Aorta (tissue), 5 donors: ENCODE measurements at regions not wholly inside any gene's neighbourhood (a gene's known extent, or its start where the extent isn't known, plus 50 kb on each side); places are given as distances from the start of the nearest gene placed in this dataset.

Source experiments
- ATAC-seq: fragments of 200-7000 bp; cut with Tn5 transposase; one replicate; pipeline ENCODE4 v1.9.1; 2022; ENCODE audit warnings: moderate library complexity; ENCODE audit not compliant: low FRiP score
- DNase-seq, 2 donors: peaks; one replicate each; pipeline ENCODE4 v3.0.0-alpha.2; 2020
- H3K27ac ChIP-seq, 2 donors: one replicate each; pipeline ENCODE4 v1.5.1; 2013; ENCODE audit warnings: low read length in 2 of 2, mild to moderate bottlenecking in 2 of 2, moderate library complexity in 2 of 2, control low read depth in 1 of 2, inconsistent platforms in 1 of 2, low read depth in 1 of 2
- H3K27me3 ChIP-seq, 2 donors: one replicate each; pipeline ENCODE4 v1.6.1; 2013; ENCODE audit warnings: control low read depth in 1 of 2, low read length in 1 of 2, mild to moderate bottlenecking in 1 of 2, moderate library complexity in 1 of 2; ENCODE audit not compliant: insufficient read depth in 2 of 2, control insufficient read depth in 1 of 2
- H3K36me3 ChIP-seq, 2 donors: one replicate each; pipeline ENCODE4 v1.6.1; 2013; ENCODE audit warnings: control low read depth in 1 of 2, low read length in 1 of 2, mild to moderate bottlenecking in 1 of 2; ENCODE audit not compliant: insufficient read depth in 2 of 2, control insufficient read depth in 1 of 2
- H3K4me1 ChIP-seq, 2 donors: one replicate each; pipeline ENCODE4 v1.6.1; 2013; ENCODE audit warnings: low read length in 2 of 2, control low read depth in 1 of 2, mild to moderate bottlenecking in 1 of 2, moderate library complexity in 1 of 2; ENCODE audit not compliant: insufficient read depth in 2 of 2, control insufficient read depth in 1 of 2
- H3K4me3 ChIP-seq, 2 donors: one replicate each; pipeline ENCODE4 v1.5.1; 2013; ENCODE audit warnings: low read length in 2 of 2, control low read depth in 1 of 2, mild to moderate bottlenecking in 1 of 2
- H3K9me3 ChIP-seq: one replicate; pipeline ENCODE4 v1.6.1; 2013; ENCODE audit warnings: mild to moderate bottlenecking, low read length; ENCODE audit not compliant: control insufficient read depth
- WGBS, 2 donors: extraction: QIAGEN DNeasy Blood & Tissue Kit; methylation state at CpG; one replicate each; pipeline ENCODE4 v1.1.7; 2013; 5-methylcytosine and 5-hydroxymethylcytosine counted together
- intact Hi-C, 2 donors: fragments of 100-400 bp; cut with DNase I; formaldehyde crosslinking; loops; one replicate each; pipeline versions ENCODE4 v1.14.2 to v1.15.0; 2022
- donor health status: healthy with polysubstance abuse.
- donor health status: Bipolar disorder and iron deficiency.
- donor health status: DM: no; HTN: no; CAD: no.
- donor health status: DM: no; HTN: no; CAD: no.
- donor health status: DM: yes; HTN: yes; CAD: no.

GRCh38 chr12:25866586-25867378 is 91.7 kb upstream of the RASSF8 start:
- no peak for DNase-seq
- no peaks in the 10 kb centered on the region for H3K36me3 ChIP-seq

DNA sequence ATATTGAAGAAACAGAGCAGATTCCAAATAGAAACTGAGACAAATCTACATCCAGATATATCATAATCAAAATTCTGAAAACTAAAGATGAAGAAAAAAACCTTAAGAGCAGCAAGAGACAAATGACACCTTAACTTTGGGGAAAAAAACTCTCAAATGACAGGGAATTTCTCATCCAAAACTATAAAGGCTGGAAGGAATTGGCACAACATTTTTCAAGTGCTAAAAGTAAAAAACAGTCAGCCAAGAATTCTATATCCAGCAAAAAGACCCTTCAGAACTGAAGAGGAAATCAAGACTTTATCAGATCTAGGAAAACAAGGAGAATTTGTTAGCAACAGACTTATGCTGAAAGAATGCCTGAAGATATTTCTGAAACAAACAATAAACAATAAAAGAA is 90.3 kb upstream of the RASSF8 start:
- no peak overlapping the region for H3K27ac ChIP-seq
- H3K4me3 ChIP-seq: no peak overlapping the region
- no peak for ATAC-seq
- no peaks in the 10 kb centered on the region for H3K36me3 ChIP-seq
- intact Hi-C loops: no loop called here
- H3K9me3 ChIP-seq: peaks cover 3% of the 10 kb centered on the region
- H3K4me1 ChIP-seq: no peaks in the 10 kb centered on the region
- no peak for DNase-seq
- H3K27me3 ChIP-seq: no peaks in the 10 kb centered on the region

More at GRCh38 chr12:25866586-25867378, 91.7 kb upstream of the RASSF8 start:
- WGBS, 2 donors: 80 to 89% methylated on average over 6 of the region's 6 CpGs
- Histone ChIP-seq H3K9me3 (peaks cover 3% of the 10 kb centered on the region), H3K27ac (no peak overlapping the region), H3K27me3 (no peaks in the 10 kb centered on the region), H3K4me3 (no peak overlapping the region), H3K4me1 (no peaks in the 10 kb centered on the region)
- intact Hi-C loops: no loop called here
- no peak for ATAC-seq

- Histone ChIP-seq H3K36me3 (no peaks in the 10 kb centered on the region), H3K9me3 (peaks cover 3% of the 10 kb centered on the region), H3K4me1 (no peaks in the 10 kb centered on the region), H3K27me3 (no peaks in the 10 kb centered on the region), H3K4me3 (no peak overlapping the region), H3K27ac (no peak overlapping the region)
- ATAC-seq (no peak), DNase-seq (no peak)
- intact Hi-C loops: no loop called here
Measured at GRCh38 chr12:25872137-25872536, 86.3 kb upstream of the RASSF8 start.

DNA sequence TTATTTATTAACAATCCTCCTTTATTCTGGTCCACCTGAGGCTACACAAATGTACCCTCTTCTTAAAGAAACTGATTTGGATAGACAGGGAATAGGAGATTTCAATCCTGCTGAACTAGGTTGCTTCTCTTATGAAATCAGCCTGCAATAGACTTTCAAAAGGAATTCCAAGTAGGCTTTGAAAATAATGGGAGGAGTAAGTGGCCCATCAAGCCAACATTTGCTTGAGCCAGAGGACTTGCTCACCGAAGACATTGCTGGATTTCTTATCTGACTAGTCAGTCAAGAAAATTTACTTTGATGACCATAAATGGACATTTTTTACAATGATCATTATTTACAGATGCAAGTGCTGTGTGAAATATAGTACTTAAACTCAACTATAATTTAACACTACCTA is 82.8 kb upstream of the RASSF8 start:
- no peaks in the 10 kb centered on the region for H3K36me3 ChIP-seq
- DNase-seq (no peak), ATAC-seq (no peak)
- H3K27me3 ChIP-seq: no peaks in the 10 kb centered on the region
- no peak overlapping the region for H3K27ac ChIP-seq
- H3K4me1 ChIP-seq: no peaks in the 10 kb centered on the region
- intact Hi-C loops: no loop called here
- 16 to 21% methylated on average over 1 of the region's 1 CpG for WGBS, 2 donors
- no peaks in the 10 kb centered on the region for H3K9me3 ChIP-seq
- H3K4me3 ChIP-seq: no peak overlapping the region

GRCh38 chr12:25876383-25877045 is 82.0 kb upstream of the RASSF8 start:
- Histone ChIP-seq H3K4me1 (no peaks in the 10 kb centered on the region), H3K9me3 (no peaks in the 10 kb centered on the region), H3K36me3 (no peaks in the 10 kb centered on the region), H3K4me3 (no peak overlapping the region), H3K27ac (no peak overlapping the region), H3K27me3 (no peaks in the 10 kb centered on the region)
- WGBS, 2 donors: 46 to 51% methylated on average over 2 of the region's 2 CpGs
- ATAC-seq (no peak), DNase-seq (no peak)
- intact Hi-C loops: no loop called here

DNA sequence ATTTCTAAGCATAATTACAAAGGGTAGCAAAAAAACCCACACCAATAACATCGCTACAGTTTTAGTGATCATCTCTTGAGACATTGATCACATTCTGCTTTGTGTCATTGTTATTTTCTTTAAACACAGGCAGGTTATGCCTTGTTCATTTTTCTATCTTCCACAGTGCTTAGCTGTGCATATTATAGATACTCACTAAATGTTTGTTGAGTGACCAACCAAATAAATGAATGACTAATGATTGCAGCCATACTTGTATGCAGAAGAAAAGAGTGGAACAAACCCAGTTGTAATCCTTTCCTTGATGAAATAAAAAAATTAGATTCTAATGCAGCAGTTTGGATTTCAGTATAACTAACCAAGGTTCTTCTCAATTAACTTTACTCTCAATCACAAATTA is 81.0 kb upstream of the RASSF8 start:
- no peaks in the 10 kb centered on the region for H3K27me3 ChIP-seq
- no peak overlapping the region for H3K27ac ChIP-seq
- no peaks in the 10 kb centered on the region for H3K9me3 ChIP-seq
- DNase-seq: no peak
- no peaks in the 10 kb centered on the region for H3K36me3 ChIP-seq
- 94 to 98% methylated on average over 1 of the region's 1 CpG for WGBS, 2 donors
- ATAC-seq: no peak
- intact Hi-C loops: no loop called here
- no peaks in the 10 kb centered on the region for H3K4me1 ChIP-seq
- no peak overlapping the region for H3K4me3 ChIP-seq

DNA sequence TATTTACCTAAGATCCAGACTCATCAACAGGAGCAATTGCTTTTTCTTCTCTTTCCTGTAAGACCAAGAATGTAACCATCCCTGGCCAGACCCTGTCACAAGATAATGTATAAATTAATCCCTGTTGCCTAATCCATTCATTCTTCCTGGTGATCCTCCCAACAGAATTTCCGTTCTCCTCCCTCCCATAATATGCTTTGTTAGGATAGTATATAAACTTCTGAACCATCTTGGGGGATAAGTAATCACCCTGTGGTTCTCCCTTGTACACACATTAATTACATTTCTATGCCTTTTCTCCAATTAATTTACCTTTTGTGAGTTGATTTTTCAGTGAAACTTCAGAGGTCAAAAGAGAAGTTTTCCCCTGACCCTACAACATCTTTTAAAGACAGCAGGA is 76.2 kb upstream of the RASSF8 start:
- H3K36me3 ChIP-seq: no peaks in the 10 kb centered on the region
- WGBS, 2 donors: 69 to 82% methylated on average over 1 of the region's 1 CpG
- no peak for DNase-seq
- H3K27ac ChIP-seq: no peak overlapping the region
- intact Hi-C loops: no loop called here
- H3K4me3 ChIP-seq: no peak overlapping the region
- no peak for ATAC-seq
- no peaks in the 10 kb centered on the region for H3K9me3 ChIP-seq
- H3K4me1 ChIP-seq: no peaks in the 10 kb centered on the region
- no peaks in the 10 kb centered on the region for H3K27me3 ChIP-seq

- Histone ChIP-seq H3K27ac (no peak overlapping the region), H3K4me3 (no peak overlapping the region), H3K36me3 (no peaks in the 10 kb centered on the region), H3K27me3 (no peaks in the 10 kb centered on the region), H3K4me1 (no peaks in the 10 kb centered on the region), H3K9me3 (no peaks in the 10 kb centered on the region)
- ATAC-seq: no peak
- no peak for DNase-seq
- intact Hi-C loops: no loop called here
- WGBS, 2 donors: 62 to 70% methylated on average over 10 of the region's 10 CpGs
Measured at GRCh38 chr12:25883026-25883916, 75.2 kb upstream of the RASSF8 start.
